ENCODE measurements at regions not wholly inside any gene's neighbourhood (a gene's known extent, or its start where the extent isn't known, plus 50 kb on each side); places are given as distances from the start of the nearest gene placed in this dataset.
A peak's percentile ranks its signal among the peaks of the same experiment; 100 is the strongest.

GRCh38 chr10:10800961-10801360 lies 216.7 kb upstream of the CELF2 start:
- no peaks in the 10 kb centered on the region for H3K27me3 ChIP-seq
- H3K9me3 ChIP-seq, result no peaks in the 10 kb centered on the region
- intact Hi-C loops (cut with DNase I), result no loop called here
- DNase-seq, result no peak
- TF ChIP-seq POLR2A (IDR thresholded peaks at IDR 0.05) (no peak), CTCF (IDR thresholded peaks at IDR 0.05) (no peak), EP300 (IDR thresholded peaks at IDR 0.05) (no peak)
- WGBS, 3 donors, result 87 to 91% (median 89%) methylated on average over 3 of the region's 3 CpGs
- no peak overlapping the region for H3K27ac ChIP-seq
- peaks cover 11% of the 10 kb centered on the region for H3K4me1 ChIP-seq (ENCODE audit: insufficient read depth)
- H3K4me3 ChIP-seq, result no peak overlapping the region
- no peaks in the 10 kb centered on the region for H3K36me3 ChIP-seq

GRCh38 chr10:10803278-10803677 lies 214.4 kb upstream of the CELF2 start:
- WGBS, 3 donors, result 30 to 58% (median 46%) methylated on average over 1 of the region's 1 CpG

GRCh38 chr10:10804061-10804460 lies 213.6 kb upstream of the CELF2 start:
- intact Hi-C loops (cut with DNase I), result no loop called here
- Histone ChIP-seq H3K36me3 (no peaks in the 10 kb centered on the region), H3K27me3 (no peaks in the 10 kb centered on the region), H3K27ac (no peak overlapping the region), H3K4me1 (ENCODE audit: insufficient read depth) (peaks cover 8% of the 10 kb centered on the region), H3K4me3 (no peak overlapping the region), H3K9me3 (no peaks in the 10 kb centered on the region)
- DNase-seq, result no peak
- no peak for TF ChIP-seq CTCF (IDR thresholded peaks at IDR 0.05)
- TF ChIP-seq EP300 (IDR thresholded peaks at IDR 0.05), result no peak
- TF ChIP-seq POLR2A (IDR thresholded peaks at IDR 0.05), result no peak

More at GRCh38 chr10:10803278-10803677, 214.4 kb upstream of the CELF2 start:
- DNase-seq, result peak in 1 of 5 donors; percentile 37
- H3K27me3 ChIP-seq, result no peaks in the 10 kb centered on the region
- H3K36me3 ChIP-seq, result no peaks in the 10 kb centered on the region
- TF ChIP-seq EP300 (IDR thresholded peaks at IDR 0.05), result no peak
- H3K27ac ChIP-seq, result no peak overlapping the region
- intact Hi-C loops (cut with DNase I), result no loop called here
- no peak overlapping the region for H3K4me3 ChIP-seq
- H3K4me1 ChIP-seq (ENCODE audit: insufficient read depth), result peaks cover 11% of the 10 kb centered on the region
- no peaks in the 10 kb centered on the region for H3K9me3 ChIP-seq

- Histone ChIP-seq H3K4me1 (ENCODE audit: insufficient read depth) (peaks cover 5% of the 10 kb centered on the region), H3K27ac (peak overlapping the region in 1 of 2 donors; percentile 61), H3K27me3 (no peaks in the 10 kb centered on the region), H3K4me3 (no peak overlapping the region), H3K36me3 (no peaks in the 10 kb centered on the region), H3K9me3 (no peaks in the 10 kb centered on the region)
- peak in 1 of 5 donors; percentile 40 for DNase-seq
- intact Hi-C loops (cut with DNase I), result no loop called here
- 38 to 39% (median 39%) methylated on average over 7 of the region's 7 CpGs for WGBS, 3 donors
- TF ChIP-seq CTCF (IDR thresholded peaks at IDR 0.05), result no peak
- TF ChIP-seq EP300 (IDR thresholded peaks at IDR 0.05), result no peak
- TF ChIP-seq POLR2A (IDR thresholded peaks at IDR 0.05), result no peak
These were observed 212.5 kb upstream of the CELF2 start for GRCh38 chr10:10804998-10805740.

- intact Hi-C loops (cut with DNase I), result no loop called here
- TF ChIP-seq EP300 (IDR thresholded peaks at IDR 0.05) (no peak), CTCF (IDR thresholded peaks at IDR 0.05) (no peak), POLR2A (IDR thresholded peaks at IDR 0.05) (no peak)
- peaks cover 5% of the 10 kb centered on the region for H3K4me1 ChIP-seq (ENCODE audit: insufficient read depth)
- 98 to 100% (median 98%) methylated on average over 1 of the region's 1 CpG for WGBS, 3 donors
- H3K36me3 ChIP-seq, result no peaks in the 10 kb centered on the region
- DNase-seq, result no peak
- H3K4me3 ChIP-seq, result no peak overlapping the region
- no peaks in the 10 kb centered on the region for H3K27me3 ChIP-seq
- no peak overlapping the region for H3K27ac ChIP-seq
- H3K9me3 ChIP-seq, result no peaks in the 10 kb centered on the region
These were observed 210.6 kb upstream of the CELF2 start for GRCh38 chr10:10807106-10807505.
